ENCODE measurements at regions not wholly inside any gene's neighbourhood (a gene's known extent, or its start where the extent isn't known, plus 50 kb on each side); places are given as distances from the start of the nearest gene placed in this dataset.
A peak's percentile ranks its signal among the peaks of the same experiment; 100 is the strongest.

- CTCF ChIA-PET = interaction anchor here (1.4 kb wide), 1 partner anchor 11 kb away, joined by 3 read pairs; no protein-coding TSS in a partner anchor
- Mint-ChIP-seq H3K27ac (peak overlapping the region; percentile 78), H3K36me3 (ENCODE audit: low read depth) (no peaks in the 10 kb centered on the region), H3K27me3 (peaks cover 2% of the 10 kb centered on the region), H3K4me1 (ENCODE audit: low read depth) (peaks cover 71% of the 10 kb centered on the region), H3K9me3 (peaks cover 2% of the 10 kb centered on the region), H3K4me3 (no peak overlapping the region)
- POLR2A ChIA-PET = no interaction called here
- ATAC-seq = no peak
- DNase-seq = no peak
- no peak for TF ChIP-seq CTCF (IDR thresholded peaks at IDR 0.05)
- intact Hi-C loops (cut with micrococcal nuclease) = no loop called here
These were observed 55.3 kb upstream of the SNX9 start for GRCh38 chr6:157767775-157768156.

GRCh38 chr6:157768304-157768703 lies 54.7 kb upstream of the SNX9 start:
- H3K4me3 Mint-ChIP-seq = no peak overlapping the region

GRCh38 chr6:157768863-157769551 lies 54.0 kb upstream of the SNX9 start:
- Mint-ChIP-seq H3K9me3 (peaks cover 10% of the 10 kb centered on the region), H3K27ac (peak overlapping the region; percentile 89), H3K4me1 (ENCODE audit: low read depth) (peaks cover 68% of the 10 kb centered on the region), H3K27me3 (peaks cover 2% of the 10 kb centered on the region), H3K36me3 (ENCODE audit: low read depth) (peaks cover 3% of the 10 kb centered on the region), H3K4me3 (peak overlapping the region; percentile 22)
- intact Hi-C loops (cut with micrococcal nuclease) = no loop called here
- TF ChIP-seq CTCF (IDR thresholded peaks at IDR 0.05) = no peak
- ChIA-PET CTCF (interaction anchor here (2.0 to 2.5 kb wide), 2 partner anchors 12 to 105 kb away, joined by 7 to 14 read pairs; no protein-coding TSS in a partner anchor), POLR2A (interaction anchor here (1.0 to 3.1 kb wide), 4 partner anchors 14 to 69 kb away, joined by 3 to 13 read pairs (median 4); no protein-coding TSS in a partner anchor)
- peak; percentile 58 for DNase-seq
- peak; percentile 5 for ATAC-seq

More at GRCh38 chr6:157768304-157768703, 54.7 kb upstream of the SNX9 start:
- intact Hi-C loops (cut with micrococcal nuclease) = no loop called here
- TF ChIP-seq CTCF (IDR thresholded peaks at IDR 0.05) = no peak
- Mint-ChIP-seq H3K4me1 (ENCODE audit: low read depth) (peaks cover 68% of the 10 kb centered on the region), H3K27me3 (peaks cover 2% of the 10 kb centered on the region), H3K27ac (peak overlapping the region; percentile 78), H3K36me3 (ENCODE audit: low read depth) (no peaks in the 10 kb centered on the region), H3K9me3 (peaks cover 3% of the 10 kb centered on the region)
- ATAC-seq (no peak), DNase-seq (no peak)
- ChIA-PET CTCF (interaction anchor here (2.0 to 2.5 kb wide), 2 partner anchors 11 to 105 kb away, joined by 7 to 14 read pairs; no protein-coding TSS in a partner anchor), POLR2A (interaction anchor here (1.0 kb wide), 1 partner anchor 68 kb away, joined by 4 read pairs; no protein-coding TSS in a partner anchor)

GRCh38 chr6:157769776-157770426 lies 53.1 kb upstream of the SNX9 start:
- intact Hi-C loops (cut with micrococcal nuclease) = no loop called here
- H3K4me1 Mint-ChIP-seq (ENCODE audit: low read depth) = peaks cover 62% of the 10 kb centered on the region
- DNase-seq (no peak), ATAC-seq (peak; percentile 10)
- ChIA-PET POLR2A (interaction anchor here (1.0 to 3.1 kb wide), 5 partner anchors 8 to 68 kb away, joined by 3 to 13 read pairs (median 5); no protein-coding TSS in a partner anchor), CTCF (interaction anchor here (1.0 to 2.5 kb wide), 6 partner anchors 13 to 117 kb away, joined by 3 to 14 read pairs (median 6); no protein-coding TSS in a partner anchor)
- H3K36me3 Mint-ChIP-seq (ENCODE audit: low read depth) = peaks cover 3% of the 10 kb centered on the region
- no peak for TF ChIP-seq CTCF (IDR thresholded peaks at IDR 0.05)
- H3K9me3 Mint-ChIP-seq = peaks cover 9% of the 10 kb centered on the region
- peaks cover 2% of the 10 kb centered on the region for H3K27me3 Mint-ChIP-seq
- H3K27ac Mint-ChIP-seq = peak overlapping the region; percentile 89
- H3K4me3 Mint-ChIP-seq = no peak overlapping the region
